ACC112 (cell line): ENCODE measurements at regions not wholly inside any gene's neighbourhood (a gene's known extent, or its start where the extent isn't known, plus 50 kb on each side); places are given as distances from the start of the nearest gene placed in this dataset.

Experiments used
- H2AFZ ChIP-seq: fragments of 200-600 bp; sonication (generic); one replicate; pipeline ENCODE4 v1.6.0; 2017; ENCODE audit warnings: antibody characterized with exemption, low read length; ENCODE audit not compliant: unreplicated experiment
- H3K27ac ChIP-seq: fragments of 200-600 bp; sonication (generic); 2 replicates; pipeline ENCODE4 v1.5.1; 2014; ENCODE audit warnings: low read depth, mild to moderate bottlenecking, antibody characterized with exemption, low read length, moderate library complexity
- H3K27me3 ChIP-seq: fragments of 200-600 bp; sonication (generic); 2 replicates; pipeline ENCODE4 v1.6.1; 2014; ENCODE audit warnings: mild to moderate bottlenecking, antibody characterized with exemption, low read length, moderate library complexity, mixed read lengths; ENCODE audit not compliant: insufficient read depth
- H3K36me3 ChIP-seq: fragments of 200-600 bp; sonication (generic); 2 replicates; pipeline ENCODE4 v1.6.1; 2016; ENCODE audit warnings: mild to moderate bottlenecking, antibody characterized with exemption, low read length, moderate library complexity, mixed read lengths; ENCODE audit not compliant: insufficient read depth
- H3K4me1 ChIP-seq: fragments of 200-600 bp; sonication (generic); one replicate; pipeline ENCODE4 v1.6.1; 2016; ENCODE audit warnings: low read length, mixed read lengths; ENCODE audit not compliant: insufficient read depth, unreplicated experiment, control insufficient read depth
- H3K4me3 ChIP-seq: fragments of 200-600 bp; sonication (generic); 2 replicates; pipeline ENCODE4 v1.5.1; 2014; ENCODE audit warnings: mild to moderate bottlenecking, low read depth, low read length
- H3K79me2 ChIP-seq: fragments of 200-600 bp; sonication (generic); one replicate; pipeline ENCODE4 v1.6.0; 2016; ENCODE audit warnings: low read length; ENCODE audit not compliant: control insufficient read depth, unreplicated experiment, insufficient read depth

- Histone ChIP-seq H3K36me3 (no peaks in the 10 kb centered on the region), H3K4me3 (no peak overlapping the region), H3K27me3 (no peaks in the 10 kb centered on the region), H2AFZ (no peak overlapping the region), H3K79me2 (no peaks in the 10 kb centered on the region), H3K4me1 (no peaks in the 10 kb centered on the region), H3K27ac (no peak overlapping the region)
Observed at GRCh38 chr17:70256751-70257150, 87.4 kb downstream of the KCNJ2 start.

GRCh38 chr17:70258465-70258864, 89.1 kb downstream of the KCNJ2 start:
- H3K27me3 ChIP-seq = no peaks in the 10 kb centered on the region
- no peak overlapping the region for H3K27ac ChIP-seq
- H3K4me1 ChIP-seq = no peaks in the 10 kb centered on the region
- no peaks in the 10 kb centered on the region for H3K79me2 ChIP-seq
- no peaks in the 10 kb centered on the region for H3K36me3 ChIP-seq
- H3K4me3 ChIP-seq = no peak overlapping the region
- H2AFZ ChIP-seq = no peak overlapping the region

DNA sequence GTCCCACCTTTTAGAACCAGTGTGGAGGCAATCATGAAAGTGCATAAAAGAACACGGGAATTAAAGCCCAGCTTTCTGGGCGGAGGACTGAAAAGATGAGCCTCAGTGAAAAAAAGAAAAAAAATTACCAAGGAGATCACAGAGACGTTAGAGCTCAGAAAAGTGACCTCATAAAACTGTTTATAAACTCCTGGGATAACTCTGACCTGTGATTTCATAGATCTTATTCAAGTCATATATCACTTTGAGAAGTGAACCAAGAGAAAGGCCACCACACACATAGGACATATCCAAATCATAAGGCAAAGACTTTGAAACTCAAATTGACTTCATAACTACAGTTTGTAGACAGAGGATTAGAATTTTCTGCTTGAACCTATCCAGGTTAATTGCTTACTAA, 90.1 kb downstream of the KCNJ2 start:
- H2AFZ ChIP-seq = no peak overlapping the region
- H3K27ac ChIP-seq = no peak overlapping the region
- H3K4me3 ChIP-seq = no peak overlapping the region
- H3K79me2 ChIP-seq = no peaks in the 10 kb centered on the region
- H3K36me3 ChIP-seq = no peaks in the 10 kb centered on the region
- H3K27me3 ChIP-seq = no peaks in the 10 kb centered on the region
- no peaks in the 10 kb centered on the region for H3K4me1 ChIP-seq

GRCh38 chr17:70261170-70261569, 91.8 kb downstream of the KCNJ2 start:
- no peak overlapping the region for H3K27ac ChIP-seq
- no peaks in the 10 kb centered on the region for H3K79me2 ChIP-seq
- no peak overlapping the region for H2AFZ ChIP-seq
- H3K4me3 ChIP-seq = no peak overlapping the region
- H3K27me3 ChIP-seq = no peaks in the 10 kb centered on the region
- no peaks in the 10 kb centered on the region for H3K36me3 ChIP-seq
- no peaks in the 10 kb centered on the region for H3K4me1 ChIP-seq

- Histone ChIP-seq H3K27ac (no peak overlapping the region), H2AFZ (no peak overlapping the region), H3K27me3 (no peaks in the 10 kb centered on the region), H3K4me1 (no peaks in the 10 kb centered on the region), H3K79me2 (no peaks in the 10 kb centered on the region), H3K36me3 (no peaks in the 10 kb centered on the region), H3K4me3 (no peak overlapping the region)
Observed at GRCh38 chr17:70265471-70265870, 96.1 kb downstream of the KCNJ2 start.

DNA sequence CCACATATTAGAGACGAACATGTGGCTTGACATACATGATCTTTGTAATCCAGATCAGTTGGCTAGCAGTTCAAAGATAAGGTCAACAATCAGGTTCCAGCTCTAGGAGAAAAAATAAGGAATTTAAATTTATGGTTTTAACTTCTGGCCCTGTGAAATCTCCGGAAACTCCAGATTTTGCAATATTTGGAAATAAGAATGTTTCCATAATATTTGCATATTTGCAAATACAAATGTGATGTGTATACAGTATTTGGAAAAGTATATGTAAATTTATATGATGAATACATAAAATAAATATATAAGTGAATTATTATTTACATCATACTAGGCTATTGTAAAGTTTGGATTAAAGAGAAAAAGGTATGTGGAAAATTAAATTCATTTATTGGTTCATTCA, 97.1 kb downstream of the KCNJ2 start:
- Histone ChIP-seq H3K36me3 (no peaks in the 10 kb centered on the region), H3K4me3 (no peak overlapping the region), H3K4me1 (no peaks in the 10 kb centered on the region), H3K79me2 (no peaks in the 10 kb centered on the region), H3K27me3 (no peaks in the 10 kb centered on the region), H2AFZ (no peak overlapping the region), H3K27ac (no peak overlapping the region)

DNA sequence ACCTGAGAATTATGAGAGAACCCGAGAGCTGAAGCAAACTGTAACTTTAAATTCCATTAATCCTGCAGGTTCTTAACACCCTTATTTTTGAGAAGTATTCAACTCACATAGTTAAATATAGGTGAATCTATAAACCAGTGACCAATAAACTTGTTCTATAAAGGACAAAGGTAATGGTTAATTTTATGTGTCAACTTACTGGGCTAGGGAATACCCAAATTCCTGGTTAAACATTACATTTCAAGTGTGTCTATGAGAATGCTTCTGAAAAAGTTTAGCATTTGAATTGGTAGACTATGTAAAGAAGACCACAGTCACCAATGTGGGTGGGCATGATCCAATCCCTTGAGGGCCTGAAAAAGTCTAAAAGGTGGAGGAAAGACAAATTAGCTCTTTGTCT, 99.1 kb downstream of the KCNJ2 start:
- H3K4me3 ChIP-seq = no peak overlapping the region
- no peaks in the 10 kb centered on the region for H3K79me2 ChIP-seq
- H2AFZ ChIP-seq = no peak overlapping the region
- no peaks in the 10 kb centered on the region for H3K4me1 ChIP-seq
- H3K36me3 ChIP-seq = no peaks in the 10 kb centered on the region
- no peaks in the 10 kb centered on the region for H3K27me3 ChIP-seq
- H3K27ac ChIP-seq = no peak overlapping the region

DNA sequence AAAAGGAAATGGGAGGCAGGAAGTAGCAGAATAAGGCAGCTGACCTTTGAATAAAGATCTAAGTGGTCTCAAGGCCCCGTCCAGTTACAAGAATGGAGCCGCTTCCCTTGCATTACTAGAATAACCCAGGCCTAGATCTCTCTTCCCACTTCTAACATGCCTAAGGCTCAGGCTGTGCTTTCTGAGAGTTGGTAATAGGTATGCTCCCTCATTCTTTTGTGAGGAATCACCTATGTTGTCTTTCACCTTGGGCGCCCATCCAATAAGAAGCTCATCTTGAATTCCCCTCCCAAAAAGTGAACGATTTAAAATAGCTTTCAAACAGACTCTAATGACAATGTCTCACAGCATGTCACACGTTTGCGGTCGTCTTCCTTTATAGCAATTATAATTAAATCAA, 101.2 kb downstream of the KCNJ2 start:
- Histone ChIP-seq H3K27ac (no peak overlapping the region), H3K4me3 (no peak overlapping the region), H3K27me3 (no peaks in the 10 kb centered on the region; the same call in 1 of the 2 replicates), H2AFZ (no peak overlapping the region), H3K4me1 (no peaks in the 10 kb centered on the region), H3K36me3 (no peaks in the 10 kb centered on the region), H3K79me2 (no peaks in the 10 kb centered on the region)

- no peaks in the 10 kb centered on the region for H3K79me2 ChIP-seq
- no peaks in the 10 kb centered on the region for H3K36me3 ChIP-seq
- no peak overlapping the region for H2AFZ ChIP-seq
- no peak overlapping the region for H3K27ac ChIP-seq
- H3K4me3 ChIP-seq = no peak overlapping the region
- H3K4me1 ChIP-seq = no peaks in the 10 kb centered on the region
- no peaks in the 10 kb centered on the region; the same call in 1 of the 2 replicates for H3K27me3 ChIP-seq
Observed at GRCh38 chr17:70271200-70271599, 101.9 kb downstream of the KCNJ2 start.

DNA sequence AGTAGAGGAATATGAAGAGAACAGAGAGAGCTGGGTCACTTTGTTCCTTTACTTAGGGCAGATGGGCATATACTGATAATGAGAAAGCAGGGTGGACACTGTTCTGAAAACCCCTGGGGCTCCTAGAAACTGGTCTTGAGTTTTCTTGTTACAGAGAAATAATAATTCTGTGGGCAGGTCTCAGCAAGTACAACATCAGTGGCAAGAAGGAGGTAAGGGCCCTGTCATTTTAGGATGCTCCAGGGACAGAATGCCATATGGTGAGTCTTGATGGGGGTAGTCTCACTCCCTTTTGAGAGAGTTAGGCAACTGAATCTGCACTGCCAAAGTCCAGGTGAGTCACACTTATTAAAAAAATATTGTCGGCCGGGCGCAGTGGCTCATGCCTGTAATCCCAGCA, 102.3 kb downstream of the KCNJ2 start:
- H3K27ac ChIP-seq = no peak overlapping the region
- H3K4me1 ChIP-seq = no peaks in the 10 kb centered on the region

GRCh38 chr17:70274255-70274654, 104.9 kb downstream of the KCNJ2 start:
- Histone ChIP-seq H3K4me1 (no peaks in the 10 kb centered on the region), H2AFZ (no peak overlapping the region), H3K27me3 (no peaks in the 10 kb centered on the region; the same call in 1 of the 2 replicates), H3K36me3 (no peaks in the 10 kb centered on the region), H3K79me2 (no peaks in the 10 kb centered on the region), H3K27ac (no peak overlapping the region), H3K4me3 (no peak overlapping the region)

More for the DNA sequence above, 102.3 kb downstream of the KCNJ2 start:
- H3K4me3 ChIP-seq = no peak overlapping the region
- no peaks in the 10 kb centered on the region; the same call in 1 of the 2 replicates for H3K27me3 ChIP-seq
- no peak overlapping the region for H2AFZ ChIP-seq
- H3K36me3 ChIP-seq = no peaks in the 10 kb centered on the region
- H3K79me2 ChIP-seq = no peaks in the 10 kb centered on the region
